Left ventricle myocardium inferior (tissue), 1 donor: ENCODE measurements at regions not wholly inside any gene's neighbourhood (a gene's known extent, or its start where the extent isn't known, plus 50 kb on each side); places are given as distances from the start of the nearest gene placed in this dataset.
"Not testable (repeated sequence)": the region's sequence is repeated elsewhere in the genome, so short reads cannot be mapped to it uniquely, and the experiment has no call there.

Source experiments
- DNase-seq: peaks from one replicate; pipeline ENCODE4 v3.0.0-alpha.2; 2020
- H3K27ac ChIP-seq: fragments of 200-600 bp; replicated peaks from 2 replicates; pipeline ENCODE4 v1.8.0; 2021
- H3K27me3 ChIP-seq: fragments of 200-600 bp; 2 replicates; pipeline ENCODE4 v1.8.0; 2021; ENCODE audit warnings: low read depth
- H3K36me3 ChIP-seq: fragments of 200-600 bp; 2 replicates; pipeline ENCODE4 v1.8.0; 2021
- H3K4me1 ChIP-seq: fragments of 200-600 bp; 2 replicates; pipeline ENCODE4 v1.8.0; 2021
- H3K4me3 ChIP-seq: fragments of 200-600 bp; 2 replicates; pipeline ENCODE4 v1.8.0; 2021; ENCODE audit warnings: mild to moderate bottlenecking, moderate library complexity
- H3K9me3 ChIP-seq: fragments of 200-600 bp; replicated peaks from 2 replicates; pipeline ENCODE4 v1.8.0; 2021
- intact Hi-C: fragments of 100-400 bp; cut with micrococcal nuclease; formaldehyde crosslinking; loops from one replicate; pipeline ENCODE4 v1.11.0; 2022
- TF ChIP-seq, protein P1 (sequence below): fragments of 200-600 bp; IDR thresholded peaks from 2 replicates; pipeline ENCODE4 v1.8.0; 2021; ENCODE audit warnings: antibody characterized with exemption, mild to moderate bottlenecking, borderline replicate concordance
- donor health status: DM: no; HTN: yes; CAD: no; lungs with severe emphysema.

DNA sequence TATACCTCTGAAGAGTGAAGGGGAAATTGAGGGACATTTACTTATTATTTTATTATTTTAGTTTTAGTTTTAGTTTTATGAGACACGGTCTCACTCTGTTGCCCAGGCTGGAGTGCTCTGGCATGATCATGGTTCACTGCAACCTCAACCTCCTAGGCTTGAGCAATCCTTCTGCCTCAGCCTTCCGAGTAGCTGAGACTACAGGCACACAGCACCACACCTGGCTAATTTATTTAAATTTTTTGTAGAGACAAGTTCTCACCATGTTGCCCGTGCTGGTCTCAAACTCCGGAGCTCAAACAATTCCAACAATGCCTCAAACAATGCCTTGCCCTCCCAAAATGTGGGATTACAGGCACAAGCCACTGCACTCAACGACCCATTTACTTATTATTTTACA, 68.4 kb upstream of the BMP2K start:
- no peaks in the 10 kb centered on the region for H3K27me3 ChIP-seq
- no peak overlapping the region for H3K4me3 ChIP-seq
- TF ChIP-seq, protein P1, sequence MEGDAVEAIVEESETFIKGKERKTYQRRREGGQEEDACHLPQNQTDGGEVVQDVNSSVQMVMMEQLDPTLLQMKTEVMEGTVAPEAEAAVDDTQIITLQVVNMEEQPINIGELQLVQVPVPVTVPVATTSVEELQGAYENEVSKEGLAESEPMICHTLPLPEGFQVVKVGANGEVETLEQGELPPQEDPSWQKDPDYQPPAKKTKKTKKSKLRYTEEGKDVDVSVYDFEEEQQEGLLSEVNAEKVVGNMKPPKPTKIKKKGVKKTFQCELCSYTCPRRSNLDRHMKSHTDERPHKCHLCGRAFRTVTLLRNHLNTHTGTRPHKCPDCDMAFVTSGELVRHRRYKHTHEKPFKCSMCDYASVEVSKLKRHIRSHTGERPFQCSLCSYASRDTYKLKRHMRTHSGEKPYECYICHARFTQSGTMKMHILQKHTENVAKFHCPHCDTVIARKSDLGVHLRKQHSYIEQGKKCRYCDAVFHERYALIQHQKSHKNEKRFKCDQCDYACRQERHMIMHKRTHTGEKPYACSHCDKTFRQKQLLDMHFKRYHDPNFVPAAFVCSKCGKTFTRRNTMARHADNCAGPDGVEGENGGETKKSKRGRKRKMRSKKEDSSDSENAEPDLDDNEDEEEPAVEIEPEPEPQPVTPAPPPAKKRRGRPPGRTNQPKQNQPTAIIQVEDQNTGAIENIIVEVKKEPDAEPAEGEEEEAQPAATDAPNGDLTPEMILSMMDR, result no peak
- intact Hi-C loops, result no loop called here
- peaks cover 20% of the 10 kb centered on the region for H3K9me3 ChIP-seq
- H3K27ac ChIP-seq, result no peak overlapping the region
- peaks cover 11% of the 10 kb centered on the region for H3K4me1 ChIP-seq
- no peaks in the 10 kb centered on the region for H3K36me3 ChIP-seq
- no peak for DNase-seq

DNA sequence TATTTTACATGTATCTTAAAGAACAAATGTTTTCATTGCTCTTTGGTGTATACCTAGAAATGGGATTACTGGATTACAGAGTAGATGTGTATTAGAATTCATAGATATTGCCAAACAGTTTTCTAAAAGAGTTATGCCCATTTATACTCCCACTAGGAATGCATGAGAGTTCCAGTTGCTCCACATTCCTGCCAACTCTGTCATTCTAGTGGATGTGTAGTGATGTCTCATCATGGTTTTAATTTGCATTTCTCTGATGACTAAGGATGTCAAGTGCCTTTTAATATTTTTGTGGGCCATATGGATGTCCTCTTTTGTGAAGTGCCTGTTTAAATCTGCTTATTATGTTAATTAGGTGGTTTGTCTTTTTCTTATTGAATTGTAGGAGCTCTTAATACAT, 65.6 kb upstream of the BMP2K start:
- intact Hi-C loops, result no loop called here
- DNase-seq, result no peak
- TF ChIP-seq, protein P1, result no peak

DNA sequence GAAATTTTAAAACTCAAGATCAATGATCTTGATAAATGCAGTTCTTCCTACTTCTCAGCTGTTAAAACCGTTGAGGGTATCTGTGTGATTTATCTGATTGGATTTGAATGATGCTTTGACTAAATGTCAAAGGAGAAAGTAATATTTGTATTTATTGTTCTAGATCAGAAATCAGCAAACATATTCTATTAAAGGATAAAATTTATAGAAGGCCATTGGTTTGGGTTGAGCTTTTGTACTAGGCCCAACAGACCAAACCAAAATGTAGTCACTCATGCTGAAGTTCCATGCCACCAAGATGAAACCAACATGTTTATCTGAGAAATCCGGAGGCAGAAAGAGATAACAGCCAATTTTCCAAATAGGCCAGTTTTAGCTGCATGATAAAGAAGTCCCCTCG, 64.5 kb upstream of the BMP2K start:
- H3K36me3 ChIP-seq, result no peaks in the 10 kb centered on the region
- H3K4me3 ChIP-seq, result no peak overlapping the region
- H3K4me1 ChIP-seq, result no peaks in the 10 kb centered on the region
- peaks cover 8% of the 10 kb centered on the region for H3K9me3 ChIP-seq
- DNase-seq, result no peak
- TF ChIP-seq, protein P1, result no peak
- intact Hi-C loops, result no loop called here
- H3K27me3 ChIP-seq, result no peaks in the 10 kb centered on the region
- H3K27ac ChIP-seq, result no peak overlapping the region

More for the DNA sequence above, 65.6 kb upstream of the BMP2K start:
- Histone ChIP-seq H3K27me3 (no peaks in the 10 kb centered on the region), H3K9me3 (peaks cover 8% of the 10 kb centered on the region), H3K4me1 (peaks cover 1% of the 10 kb centered on the region), H3K36me3 (no peaks in the 10 kb centered on the region), H3K27ac (no peak overlapping the region), H3K4me3 (no peak overlapping the region)

DNA sequence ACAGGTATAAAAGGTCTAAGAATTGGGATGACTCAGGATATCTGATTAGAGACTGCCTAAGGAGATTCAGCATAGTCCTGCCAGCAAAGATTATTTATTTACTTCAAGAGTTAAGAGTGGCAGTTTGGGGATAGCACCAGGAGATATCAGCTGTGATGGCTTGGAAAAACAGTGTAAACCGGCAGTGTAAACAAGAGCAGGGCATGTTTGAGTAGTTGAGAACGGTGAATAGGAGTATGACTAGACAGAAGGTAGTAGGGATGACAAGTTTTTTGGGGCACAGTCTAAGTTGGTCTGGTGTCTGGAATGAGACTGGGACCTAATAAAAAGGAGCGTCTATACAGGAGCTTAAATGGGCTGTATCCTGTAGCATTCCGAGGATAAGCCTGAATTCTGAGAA, 61.6 kb upstream of the BMP2K start:
- H3K4me1 ChIP-seq, DNase-seq, H3K27me3 ChIP-seq, H3K4me3 ChIP-seq, H3K27ac ChIP-seq, intact Hi-C loops, H3K36me3 ChIP-seq, H3K9me3 ChIP-seq: not testable (repeated sequence)

DNA sequence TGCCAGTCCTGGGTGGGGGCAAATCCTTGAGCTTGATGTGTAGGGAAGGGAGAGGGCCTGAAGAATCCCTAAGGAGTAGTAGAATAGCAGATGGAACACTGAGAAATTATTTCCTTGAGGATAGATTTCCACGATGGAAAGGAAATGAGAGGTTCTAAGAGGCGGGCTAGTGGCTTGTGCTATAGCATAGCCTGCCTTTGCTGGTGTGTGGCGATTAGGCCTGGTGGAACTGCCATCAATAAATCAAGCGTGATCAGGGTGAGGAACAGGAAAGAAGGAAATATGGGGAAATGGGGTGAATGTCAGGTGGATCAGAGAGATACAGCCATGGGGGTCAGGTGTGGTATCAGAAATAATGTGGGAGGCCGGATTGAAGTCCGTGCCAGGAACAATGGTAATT, 60.8 kb upstream of the BMP2K start:
- H3K4me1 ChIP-seq, H3K36me3 ChIP-seq, H3K27me3 ChIP-seq, H3K4me3 ChIP-seq, H3K27ac ChIP-seq, intact Hi-C loops, DNase-seq, H3K9me3 ChIP-seq: not testable (repeated sequence)

DNA sequence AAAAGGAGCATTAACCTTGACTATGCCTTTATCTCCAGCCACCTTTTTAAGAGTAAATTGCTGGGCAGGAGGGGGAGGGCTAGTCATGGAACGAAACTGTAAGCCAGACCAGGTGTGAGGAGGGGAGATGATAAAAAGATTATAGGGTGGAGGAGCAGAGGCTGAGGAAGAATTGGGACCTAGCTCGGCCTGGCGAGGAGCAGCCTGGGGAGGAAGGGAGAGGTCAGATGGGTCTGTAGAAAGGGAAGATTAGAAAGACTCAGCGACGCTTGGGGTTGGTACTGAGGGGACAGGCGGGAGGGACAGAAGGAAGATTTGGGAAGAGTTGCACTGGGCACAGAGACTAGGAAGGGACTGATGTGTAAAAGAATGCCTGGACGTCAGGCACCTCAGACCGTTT, 58.4 kb upstream of the BMP2K start:
- intact Hi-C loops, H3K27ac ChIP-seq, H3K36me3 ChIP-seq, DNase-seq, H3K4me3 ChIP-seq, H3K9me3 ChIP-seq, H3K27me3 ChIP-seq: not testable (repeated sequence)
- peaks cover 27% of the 10 kb centered on the region for H3K4me1 ChIP-seq

DNA sequence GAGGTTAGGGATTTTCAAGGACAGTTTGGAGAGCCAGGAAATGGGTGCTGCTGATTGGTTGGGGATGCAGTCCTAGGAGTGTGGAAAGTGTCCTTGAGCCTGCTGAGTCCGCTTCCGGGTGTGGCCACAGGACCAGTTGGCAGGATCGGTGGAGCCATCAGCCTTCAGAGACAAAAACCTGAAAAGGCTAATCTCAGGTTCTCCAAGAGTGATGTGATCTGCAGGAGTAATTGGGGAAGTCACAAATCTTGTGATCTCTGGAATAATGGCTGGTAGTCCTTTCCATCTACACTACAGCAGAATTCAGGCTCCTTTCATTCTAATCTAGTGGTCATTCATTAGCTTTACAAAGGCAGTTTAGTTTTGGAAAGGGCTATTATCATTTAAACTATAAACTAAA, 55.9 kb upstream of the BMP2K start:
- Histone ChIP-seq H3K9me3 (no peaks in the 10 kb centered on the region), H3K4me1 (peaks cover 27% of the 10 kb centered on the region), H3K4me3 (no peak overlapping the region), H3K27me3 (no peaks in the 10 kb centered on the region), H3K36me3 (no peaks in the 10 kb centered on the region), H3K27ac (no peak overlapping the region)
- intact Hi-C loops, result no loop called here
- no peak for DNase-seq
- TF ChIP-seq, protein P1, result no peak
